Cardiac fibroblast (primary cell): ENCODE measurements at regions not wholly inside any gene's neighbourhood (a gene's known extent, or its start where the extent isn't known, plus 50 kb on each side); places are given as distances from the start of the nearest gene placed in this dataset.

ENCODE experiments used
- DNase-seq, 2 donors: peaks; one replicate each; pipeline versions ENCODE4 v3.0.0 to v3.0.0-alpha.2; 2010; ENCODE audit warnings: low read depth in 2 of 2
- H3K4me3 ChIP-seq, 2 donors: replicated peaks in 1 of 2; 1 replicate in 1 of 2; 2 replicates in 1 of 2; pipeline ENCODE4 v1.5.1; 2011; ENCODE audit warnings: low read depth in 2 of 2, low read length in 2 of 2, mild to moderate bottlenecking in 2 of 2, moderate library complexity in 1 of 2
- CTCF ChIP-seq: IDR thresholded peaks from one replicate; pipeline ENCODE4 v1.5.1; 2011; ENCODE audit warnings: low read depth, mild to moderate bottlenecking, low read length, inconsistent platforms

- TF ChIP-seq CTCF = no peak
- DNase-seq = no peak
- H3K4me3 ChIP-seq = no peak overlapping the region
Measured at GRCh38 chr15:46270481-46271147, 635.8 kb downstream of the SQOR start.

- no peak overlapping the region for H3K4me3 ChIP-seq
- no peak for TF ChIP-seq CTCF
- no peak for DNase-seq
Measured at GRCh38 chr15:46275701-46276100, 640.9 kb downstream of the SQOR start.

GRCh38 chr15:46277451-46277850, 642.6 kb downstream of the SQOR start:
- H3K4me3 ChIP-seq = no peak overlapping the region
- no peak for TF ChIP-seq CTCF
- no peak for DNase-seq

GRCh38 chr15:46278062-46278461, 643.2 kb downstream of the SQOR start:
- H3K4me3 ChIP-seq = no peak overlapping the region
- no peak for DNase-seq
- TF ChIP-seq CTCF = no peak

GRCh38 chr15:46278486-46279090, 643.8 kb downstream of the SQOR start:
- H3K4me3 ChIP-seq = no peak overlapping the region
- TF ChIP-seq CTCF = no peak
- no peak for DNase-seq

GRCh38 chr15:46280762-46281542, 646.1 kb downstream of the SQOR start:
- peak in 1 of 2 donors; percentile 7 for DNase-seq
- no peak overlapping the region for H3K4me3 ChIP-seq
- no peak for TF ChIP-seq CTCF
